GM12878 (cell line): ENCODE measurements at regions not wholly inside any gene's neighbourhood (a gene's known extent, or its start where the extent isn't known, plus 50 kb on each side); places are given as distances from the start of the nearest gene placed in this dataset.

Experiments
- ATAC-seq: fragments of 200-7000 bp; cut with Tn5 transposase; 3 replicates; pipeline ENCODE4 v1.9.1; 2020; ENCODE audit warnings: mild to moderate bottlenecking, moderate library complexity
- BruUV-seq: library from RNA; stranded (reverse); fragments of 400-500 nt; replicated peaks from 2 replicates; lab custom pipeline; 2021; lab: Mats Ljungman, UMichigan
- CTCF ChIA-PET: fragments of 300-600 bp; sonication (Branson Sonifier 250); formaldehyde crosslinking; extraction: SDS; loops from one replicate; lab custom pipeline; 2021; ENCODE audit warnings: inconsistent platforms; lab: Yijun Ruan, JAX
- POLR2A ChIA-PET: fragments of 350-600 bp; formaldehyde crosslinking; extraction: SDS; loops from one replicate; lab custom pipeline; 2021; ENCODE audit warnings: inconsistent platforms; lab: Charles Lee
- RAD21 ChIA-PET: fragments of 300-600 bp; sonication (Branson Sonifier 250); formaldehyde crosslinking; loops from one replicate; lab custom pipeline; 2023; ENCODE audit warnings: antibody characterized with exemption; ENCODE audit not compliant: unreplicated experiment; lab: Charles Lee
- SMC1A ChIA-PET: fragments of 300-600 bp; sonication (Branson Sonifier 250); formaldehyde crosslinking; loops from one replicate; lab custom pipeline; 2023; ENCODE audit not compliant: unreplicated experiment, uncharacterized antibody; lab: Charles Lee
- DNase-seq: peaks from one replicate; pipeline ENCODE4 v3.0.0-alpha.2; 2011; ENCODE audit warnings: low read depth, low spot score
- FAIRE-seq: peaks from 3 replicates; lab custom pipeline; 2011; peaks lifted over from hg19 to GRCh38; lab: Jason Lieb, UNC
- H2AFZ ChIP-seq: 2 replicates; pipeline ENCODE4 v1.6.0; 2011; ENCODE audit warnings: low read depth, low read length, control low read depth; ENCODE audit not compliant: control insufficient read depth
- H3K27ac ChIP-seq: 2 replicates; pipeline ENCODE4 v1.5.1; 2011; ENCODE audit warnings: control low read depth; ENCODE audit not compliant: control insufficient read depth, insufficient read depth
- H3K27me3 ChIP-seq, 2 experiments: replicated peaks in 1 of 2; 2 replicates each; pipeline versions ENCODE4 v1.6.0 to v1.6.1; 2011; ENCODE audit warnings: low read length in 1 of 2; ENCODE audit not compliant: control insufficient read depth in 2 of 2, insufficient read depth in 2 of 2
- H3K36me3 ChIP-seq, 2 experiments: 2 replicates each; pipeline ENCODE4 v1.5.1; 2011; ENCODE audit warnings: low read length in 1 of 2; ENCODE audit not compliant: control insufficient read depth in 2 of 2, insufficient read depth in 2 of 2
- H3K4me1 ChIP-seq: 2 replicates; pipeline ENCODE4 v1.6.1; 2011; ENCODE audit warnings: mild to moderate bottlenecking, low read length, moderate library complexity, mixed read lengths; ENCODE audit not compliant: control insufficient read depth, insufficient read depth
- H3K4me2 ChIP-seq: 2 replicates; pipeline ENCODE4 v1.6.0; 2011; ENCODE audit warnings: control low read depth; ENCODE audit not compliant: control insufficient read depth, insufficient read depth
- H3K4me3 ChIP-seq: fragments of 200-600 bp; sonication (generic); 2 replicates; pipeline ENCODE4 v1.5.1; 2016
- H3K79me2 ChIP-seq: 2 replicates; pipeline ENCODE4 v1.6.0; 2011; ENCODE audit warnings: low read length; ENCODE audit not compliant: control insufficient read depth, insufficient read depth
- H3K9ac ChIP-seq: 2 replicates; pipeline ENCODE4 v1.8.0; 2011; ENCODE audit warnings: low read length, control low read depth, mixed read lengths; ENCODE audit not compliant: control insufficient read depth, insufficient read depth
- H3K9me3 ChIP-seq: replicated peaks from 3 replicates; pipeline ENCODE4 v1.5.1; 2011; ENCODE audit warnings: mild to moderate bottlenecking, low read length; ENCODE audit not compliant: control insufficient read depth, insufficient read depth
- H4K20me1 ChIP-seq: 2 replicates; pipeline ENCODE4 v1.6.0; 2011; ENCODE audit not compliant: control insufficient read depth, insufficient read depth
- BMI1 ChIP-seq: fragments of 450-650 bp; IDR thresholded peaks from 2 replicates; pipeline ENCODE4 v1.6.1; 2016; ENCODE audit warnings: mild to moderate bottlenecking, moderate library complexity, borderline replicate concordance
- CEBPB ChIP-seq, 2 experiments: fragments of 150-350 bp in 1 of 2; IDR thresholded peaks; 2 replicates each; pipeline ENCODE4 v1.6.1; 2012 to 2014; ENCODE audit warnings: low read depth in 2 of 2, low read length in 2 of 2, borderline replicate concordance in 1 of 2, inconsistent platforms in 1 of 2
- IKZF1 ChIP-seq: fragments of 450-650 bp; conservative IDR thresholded peaks from 2 replicates; pipeline ENCODE4 v1.6.1; 2017; ENCODE audit warnings: antibody characterized with exemption, mild to moderate bottlenecking
- IKZF2 ChIP-seq, 2 experiments: fragments of 450-650 bp; IDR thresholded peaks; 2 replicates each; pipeline ENCODE4 v1.6.1; 2017; ENCODE audit warnings: mild to moderate bottlenecking in 2 of 2, moderate library complexity in 2 of 2
- LARP7 ChIP-seq: fragments of 450-650 bp; IDR thresholded peaks from 2 replicates; pipeline ENCODE4 v1.6.1; 2017; ENCODE audit warnings: mild to moderate bottlenecking
- NFYB ChIP-seq: IDR thresholded peaks from 2 replicates; pipeline ENCODE4 v1.6.1; 2011; ENCODE audit warnings: low read depth, mild to moderate bottlenecking, low read length, improper control_type of control experiment, moderate library complexity; ENCODE audit not compliant: insufficient read depth
- NR2C1 ChIP-seq: fragments of 450-650 bp; IDR thresholded peaks from 2 replicates; pipeline ENCODE4 v1.6.1; 2017; ENCODE audit warnings: antibody characterized with exemption, mild to moderate bottlenecking, moderate library complexity
- RUNX3 ChIP-seq: IDR thresholded peaks from 2 replicates; pipeline ENCODE4 v1.6.1; 2012; ENCODE audit warnings: low read length, inconsistent platforms
- TAF1 ChIP-seq: IDR thresholded peaks from 2 replicates; pipeline ENCODE4 v1.6.1; 2011; ENCODE audit warnings: mild to moderate bottlenecking, low read depth, low read length, borderline replicate concordance
- ZNF207 ChIP-seq: fragments of 450-650 bp; IDR thresholded peaks from 2 replicates; pipeline ENCODE4 v1.6.1; 2014; ENCODE audit warnings: antibody characterized with exemption, mild to moderate bottlenecking, borderline replicate concordance
- ZNF274 ChIP-seq: IDR thresholded peaks from one replicate; pipeline ENCODE4 v1.8.0; 2011; ENCODE audit not compliant: insufficient read length, insufficient read depth
- WGBS: methylation state at CpG from one replicate; pipeline ENCODE4 v1.1.6; 2016; ENCODE audit warnings: low lambda C conversion rate; ENCODE audit not compliant: insufficient replicate concordance, insufficient coverage; ENCODE audit errors: missing lambda C conversion rate; 5-methylcytosine and 5-hydroxymethylcytosine counted together
- in situ Hi-C: fragments of 300-500 bp; cut with MboI; formaldehyde crosslinking; loops from 9 replicates; pipeline ENCODE4 v1.14.3; 2018; ENCODE audit warnings: mixed read lengths
- intact Hi-C: fragments of 100-400 bp; cut with micrococcal nuclease; formaldehyde crosslinking; loops from one replicate; pipeline ENCODE4 v1.14.2; 2022; ENCODE audit not compliant: unreplicated experiment
- TF ChIP-seq, protein P1 (sequence below): fragments of 450-650 bp; formaldehyde crosslinking; IDR thresholded peaks from 2 replicates; pipeline ENCODE4 v1.4.0; 2022; ENCODE audit warnings: mild to moderate bottlenecking, moderate library complexity
- TF ChIP-seq, protein P2 (sequence below): fragments of 150-350 bp; IDR thresholded peaks from 2 replicates; pipeline ENCODE4 v1.6.1; 2016; ENCODE audit warnings: low read depth, low read length

DNA sequence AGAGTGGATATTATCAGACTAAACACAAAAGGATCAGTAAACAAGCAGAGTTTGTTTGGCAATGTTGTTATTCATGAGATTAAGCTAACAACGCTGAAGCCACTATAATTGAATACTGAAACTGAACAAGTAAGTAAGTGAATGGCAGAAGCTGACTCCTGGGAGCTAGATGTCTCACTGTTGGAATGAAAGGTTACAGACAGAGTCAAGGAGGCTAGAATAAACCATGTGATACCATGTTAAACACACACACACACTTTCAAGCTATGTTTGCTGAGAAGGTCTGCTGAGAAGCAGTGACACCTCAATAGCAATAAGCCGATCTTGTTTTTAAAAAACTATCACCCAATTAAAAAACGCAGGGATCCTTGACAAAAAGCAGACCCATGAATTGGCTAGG, 1609.4 kb upstream of the MIR17HG start (continued):
- TF ChIP-seq, protein P1, sequence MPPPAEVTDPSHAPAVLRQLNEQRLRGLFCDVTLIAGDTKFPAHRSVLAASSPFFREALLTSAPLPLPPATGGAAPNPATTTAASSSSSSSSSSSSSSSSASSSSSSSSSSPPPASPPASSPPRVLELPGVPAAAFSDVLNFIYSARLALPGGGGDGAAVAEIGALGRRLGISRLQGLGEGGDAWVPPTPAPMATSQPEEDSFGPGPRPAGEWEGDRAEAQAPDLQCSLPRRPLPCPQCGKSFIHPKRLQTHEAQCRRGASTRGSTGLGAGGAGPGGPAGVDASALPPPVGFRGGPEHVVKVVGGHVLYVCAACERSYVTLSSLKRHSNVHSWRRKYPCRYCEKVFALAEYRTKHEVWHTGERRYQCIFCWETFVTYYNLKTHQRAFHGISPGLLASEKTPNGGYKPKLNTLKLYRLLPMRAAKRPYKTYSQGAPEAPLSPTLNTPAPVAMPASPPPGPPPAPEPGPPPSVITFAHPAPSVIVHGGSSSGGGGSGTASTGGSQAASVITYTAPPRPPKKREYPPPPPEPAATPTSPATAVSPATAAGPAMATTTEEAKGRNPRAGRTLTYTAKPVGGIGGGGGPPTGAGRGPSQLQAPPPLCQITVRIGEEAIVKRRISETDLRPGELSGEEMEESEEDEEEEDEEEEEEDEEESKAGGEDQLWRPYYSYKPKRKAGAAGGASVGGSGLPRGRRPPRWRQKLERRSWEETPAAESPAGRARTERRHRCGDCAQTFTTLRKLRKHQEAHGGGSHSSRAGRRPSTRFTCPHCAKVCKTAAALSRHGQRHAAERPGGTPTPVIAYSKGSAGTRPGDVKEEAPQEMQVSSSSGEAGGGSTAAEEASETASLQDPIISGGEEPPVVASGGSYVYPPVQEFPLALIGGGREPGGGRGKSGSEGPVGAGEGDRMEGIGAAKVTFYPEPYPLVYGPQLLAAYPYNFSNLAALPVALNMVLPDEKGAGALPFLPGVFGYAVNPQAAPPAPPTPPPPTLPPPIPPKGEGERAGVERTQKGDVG (CRISPR knock-in tag) = no peak
- TF ChIP-seq ZNF274 = no peak
- no peak for TF ChIP-seq LARP7

DNA sequence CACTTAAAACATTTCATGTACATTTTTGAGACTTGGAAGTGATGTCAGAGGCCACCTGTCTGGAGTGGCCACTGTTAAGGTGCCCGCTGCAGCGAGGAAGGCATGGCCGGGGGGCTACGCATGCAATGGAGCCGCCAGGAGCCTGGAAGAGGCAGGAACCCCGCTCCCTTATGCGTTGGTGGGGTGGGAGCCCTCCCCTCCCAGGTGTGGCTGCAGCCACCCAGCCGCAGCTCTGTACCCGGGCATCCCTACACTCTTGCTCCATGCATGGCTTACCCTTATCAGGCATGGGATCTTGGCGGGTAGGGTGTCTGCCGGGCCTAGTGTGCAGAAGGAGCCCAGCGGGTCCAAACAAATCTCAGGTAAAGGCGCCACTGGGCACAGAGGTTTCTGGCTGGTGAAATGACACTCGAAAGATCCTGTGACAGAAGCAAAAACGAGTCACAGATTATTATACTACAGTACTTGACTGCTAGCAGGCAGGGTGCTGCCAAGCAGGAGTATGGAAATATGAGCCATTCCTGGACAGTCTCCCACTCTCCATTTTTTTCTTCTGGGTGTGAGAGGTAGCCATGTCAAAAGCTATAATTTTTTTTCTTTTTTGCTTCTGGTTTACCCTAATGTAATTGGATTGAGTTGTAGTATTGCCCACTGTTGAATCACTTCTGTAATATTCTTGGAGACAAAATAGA, 1606.3 kb upstream of the MIR17HG start:
- BruUV-seq = no TSS peak
- ChIA-PET SMC1A (no interaction called here), POLR2A (no interaction called here), CTCF (no interaction called here), RAD21 (no interaction called here)
- H4K20me1 ChIP-seq = no peaks in the 10 kb centered on the region
- 23% methylated on average over 15 of the region's 15 CpGs for WGBS
- no peaks in the 10 kb centered on the region for H3K36me3 ChIP-seq
- in situ Hi-C loops = no loop called here
- H2AFZ ChIP-seq = no peak overlapping the region
- FAIRE-seq = no peak
- H3K9me3 ChIP-seq = no peaks in the 10 kb centered on the region
- no peak overlapping the region for H3K9ac ChIP-seq
- no peak for TF ChIP-seq IKZF2 (IDR thresholded peaks at IDR 0.05)
- no peak for TF ChIP-seq ZNF207
- TF ChIP-seq NFYB = no peak
- TF ChIP-seq RUNX3 = no peak
- TF ChIP-seq CEBPB (IDR thresholded peaks at IDR 0.05; ENCODE audit: borderline replicate concordance in 1 of 2, low read depth in 2 of 2, low read length in 2 of 2) = no peak
- no peak for TF ChIP-seq NR2C1
- no peak for TF ChIP-seq IKZF1
- TF ChIP-seq, protein P2, sequence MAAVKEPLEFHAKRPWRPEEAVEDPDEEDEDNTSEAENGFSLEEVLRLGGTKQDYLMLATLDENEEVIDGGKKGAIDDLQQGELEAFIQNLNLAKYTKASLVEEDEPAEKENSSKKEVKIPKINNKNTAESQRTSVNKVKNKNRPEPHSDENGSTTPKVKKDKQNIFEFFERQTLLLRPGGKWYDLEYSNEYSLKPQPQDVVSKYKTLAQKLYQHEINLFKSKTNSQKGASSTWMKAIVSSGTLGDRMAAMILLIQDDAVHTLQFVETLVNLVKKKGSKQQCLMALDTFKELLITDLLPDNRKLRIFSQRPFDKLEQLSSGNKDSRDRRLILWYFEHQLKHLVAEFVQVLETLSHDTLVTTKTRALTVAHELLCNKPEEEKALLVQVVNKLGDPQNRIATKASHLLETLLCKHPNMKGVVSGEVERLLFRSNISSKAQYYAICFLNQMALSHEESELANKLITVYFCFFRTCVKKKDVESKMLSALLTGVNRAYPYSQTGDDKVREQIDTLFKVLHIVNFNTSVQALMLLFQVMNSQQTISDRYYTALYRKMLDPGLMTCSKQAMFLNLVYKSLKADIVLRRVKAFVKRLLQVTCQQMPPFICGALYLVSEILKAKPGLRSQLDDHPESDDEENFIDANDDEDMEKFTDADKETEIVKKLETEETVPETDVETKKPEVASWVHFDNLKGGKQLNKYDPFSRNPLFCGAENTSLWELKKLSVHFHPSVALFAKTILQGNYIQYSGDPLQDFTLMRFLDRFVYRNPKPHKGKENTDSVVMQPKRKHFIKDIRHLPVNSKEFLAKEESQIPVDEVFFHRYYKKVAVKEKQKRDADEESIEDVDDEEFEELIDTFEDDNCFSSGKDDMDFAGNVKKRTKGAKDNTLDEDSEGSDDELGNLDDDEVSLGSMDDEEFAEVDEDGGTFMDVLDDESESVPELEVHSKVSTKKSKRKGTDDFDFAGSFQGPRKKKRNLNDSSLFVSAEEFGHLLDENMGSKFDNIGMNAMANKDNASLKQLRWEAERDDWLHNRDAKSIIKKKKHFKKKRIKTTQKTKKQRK = no peak
- no peak for TF ChIP-seq TAF1
- no peak for TF ChIP-seq BMI1
- intact Hi-C loops = no loop called here
- H3K4me1 ChIP-seq = no peaks in the 10 kb centered on the region
- no peak; the same call in 2 of the 3 replicates for ATAC-seq
- no peak overlapping the region for H3K4me2 ChIP-seq
- no peaks in the 10 kb centered on the region for H3K79me2 ChIP-seq
- H3K27ac ChIP-seq = no peak overlapping the region
- no peak overlapping the region for H3K4me3 ChIP-seq
- no peak for DNase-seq
- no peaks in the 10 kb centered on the region for H3K27me3 ChIP-seq
